Aorta (tissue), 5 donors: ENCODE measurements at regions not wholly inside any gene's neighbourhood (a gene's known extent, or its start where the extent isn't known, plus 50 kb on each side); places are given as distances from the start of the nearest gene placed in this dataset.

Experiments used
- ATAC-seq: fragments of 200-7000 bp; cut with Tn5 transposase; one replicate; pipeline ENCODE4 v1.9.1; 2022; ENCODE audit warnings: moderate library complexity; ENCODE audit not compliant: low FRiP score
- DNase-seq, 2 donors: peaks; one replicate each; pipeline ENCODE4 v3.0.0-alpha.2; 2020
- H3K27ac ChIP-seq, 2 donors: one replicate each; pipeline ENCODE4 v1.5.1; 2013; ENCODE audit warnings: low read length in 2 of 2, mild to moderate bottlenecking in 2 of 2, moderate library complexity in 2 of 2, control low read depth in 1 of 2, inconsistent platforms in 1 of 2, low read depth in 1 of 2
- H3K27me3 ChIP-seq, 2 donors: one replicate each; pipeline ENCODE4 v1.6.1; 2013; ENCODE audit warnings: control low read depth in 1 of 2, low read length in 1 of 2, mild to moderate bottlenecking in 1 of 2, moderate library complexity in 1 of 2; ENCODE audit not compliant: insufficient read depth in 2 of 2, control insufficient read depth in 1 of 2
- H3K36me3 ChIP-seq, 2 donors: one replicate each; pipeline ENCODE4 v1.6.1; 2013; ENCODE audit warnings: control low read depth in 1 of 2, low read length in 1 of 2, mild to moderate bottlenecking in 1 of 2; ENCODE audit not compliant: insufficient read depth in 2 of 2, control insufficient read depth in 1 of 2
- H3K4me1 ChIP-seq, 2 donors: one replicate each; pipeline ENCODE4 v1.6.1; 2013; ENCODE audit warnings: low read length in 2 of 2, control low read depth in 1 of 2, mild to moderate bottlenecking in 1 of 2, moderate library complexity in 1 of 2; ENCODE audit not compliant: insufficient read depth in 2 of 2, control insufficient read depth in 1 of 2
- H3K4me3 ChIP-seq, 2 donors: one replicate each; pipeline ENCODE4 v1.5.1; 2013; ENCODE audit warnings: low read length in 2 of 2, control low read depth in 1 of 2, mild to moderate bottlenecking in 1 of 2
- H3K9me3 ChIP-seq: one replicate; pipeline ENCODE4 v1.6.1; 2013; ENCODE audit warnings: mild to moderate bottlenecking, low read length; ENCODE audit not compliant: control insufficient read depth
- WGBS, 2 donors: extraction: QIAGEN DNeasy Blood & Tissue Kit; methylation state at CpG; one replicate each; pipeline ENCODE4 v1.1.7; 2013; 5-methylcytosine and 5-hydroxymethylcytosine counted together
- intact Hi-C, 2 donors: fragments of 100-400 bp; cut with DNase I; formaldehyde crosslinking; loops; one replicate each; pipeline versions ENCODE4 v1.14.2 to v1.15.0; 2022
- donor health status: healthy with polysubstance abuse.
- donor health status: Bipolar disorder and iron deficiency.
- donor health status: DM: no; HTN: no; CAD: no.
- donor health status: DM: no; HTN: no; CAD: no.
- donor health status: DM: yes; HTN: yes; CAD: no.

DNA sequence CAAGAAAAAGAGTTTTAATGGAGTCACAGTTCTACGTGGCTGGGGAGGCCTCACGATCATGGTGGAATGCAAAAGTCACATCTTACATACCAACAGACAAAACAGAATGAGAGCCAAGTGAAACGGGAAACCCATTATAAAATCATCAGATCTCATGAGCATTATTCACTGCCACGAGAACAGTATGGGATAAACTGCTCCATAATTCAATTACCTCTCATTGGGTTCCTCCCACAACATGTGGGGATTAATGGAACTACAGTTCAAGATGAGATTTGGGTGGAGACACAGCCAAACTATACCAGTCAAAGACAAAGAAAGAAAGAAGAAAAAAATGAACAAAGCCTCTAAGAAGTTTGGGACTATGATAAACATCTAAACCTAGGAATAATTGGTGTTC is 158.9 kb downstream of the GC start:
- Histone ChIP-seq H3K27ac (no peak overlapping the region), H3K4me1 (no peaks in the 10 kb centered on the region), H3K27me3 (no peaks in the 10 kb centered on the region), H3K4me3 (no peak overlapping the region), H3K9me3 (no peaks in the 10 kb centered on the region), H3K36me3 (no peaks in the 10 kb centered on the region)
- no peak for DNase-seq
- no peak for ATAC-seq
- WGBS, 2 donors = 47 to 52% methylated on average over 4 of the region's 4 CpGs
- intact Hi-C loops = no loop called here
